WTC11 (cell line): ENCODE measurements at regions not wholly inside any gene's neighbourhood (a gene's known extent, or its start where the extent isn't known, plus 50 kb on each side); places are given as distances from the start of the nearest gene placed in this dataset.

Experiments used
- AFF4 ChIP-seq: sonication (generic); formaldehyde crosslinking; IDR thresholded peaks from 2 replicates; pipeline ENCODE4 v1.8.1; 2023; ENCODE audit warnings: mild to moderate bottlenecking, missing genetic modification reagents, borderline replicate concordance
- ATF2 ChIP-seq: sonication (generic); formaldehyde crosslinking; IDR thresholded peaks from 2 replicates; pipeline ENCODE4 v1.8.1; 2022; ENCODE audit warnings: low read depth, missing genetic modification reagents, borderline replicate concordance
- CREB1 ChIP-seq: sonication (generic); formaldehyde crosslinking; IDR thresholded peaks from 2 replicates; pipeline ENCODE4 v1.8.0; 2023; ENCODE audit warnings: mild to moderate bottlenecking, missing genetic modification reagents
- CREM ChIP-seq: sonication (generic); formaldehyde crosslinking; IDR thresholded peaks from 2 replicates; pipeline ENCODE4 v1.8.1; 2022; ENCODE audit warnings: mild to moderate bottlenecking, missing genetic modification reagents, moderate library complexity
- ETV6 ChIP-seq: sonication (generic); formaldehyde crosslinking; IDR thresholded peaks from 2 replicates; pipeline ENCODE4 v1.8.1; 2022; ENCODE audit warnings: mild to moderate bottlenecking, missing genetic modification reagents
- NFYB ChIP-seq: sonication (generic); formaldehyde crosslinking; conservative IDR thresholded peaks from 2 replicates; pipeline ENCODE4 v1.8.0; 2022; ENCODE audit warnings: low read depth, missing genetic modification reagents
- PRDM15 ChIP-seq: sonication (generic); formaldehyde crosslinking; IDR thresholded peaks from 2 replicates; pipeline ENCODE4 v1.8.0; 2022; ENCODE audit warnings: missing genetic modification reagents
- PRRX2 ChIP-seq: fragments of 250-450 bp; sonication (Bioruptor Pico); IDR thresholded peaks from 2 replicates; pipeline ENCODE4 v1.8.0; 2021; ENCODE audit warnings: mild to moderate bottlenecking
- ZNF263 ChIP-seq: sonication (generic); formaldehyde crosslinking; IDR thresholded peaks from 2 replicates; pipeline ENCODE4 v1.8.1; 2022; ENCODE audit warnings: low read depth, mild to moderate bottlenecking, moderate library complexity, missing genetic modification reagents
- ZNF416 ChIP-seq: fragments of 250-450 bp; sonication (Bioruptor Pico); IDR thresholded peaks from 2 replicates; pipeline ENCODE4 v1.9.0; 2021; ENCODE audit warnings: mild to moderate bottlenecking, inconsistent platforms
- TF ChIP-seq, protein P1 (sequence below): fragments of 200-600 bp; IDR thresholded peaks from 2 replicates; pipeline ENCODE4 v1.8.0; 2022; ENCODE audit warnings: antibody characterized with exemption
- TF ChIP-seq, protein P2 (sequence below): sonication (generic); formaldehyde crosslinking; IDR thresholded peaks from 2 replicates; pipeline ENCODE4 v1.8.0; 2022; ENCODE audit warnings: mild to moderate bottlenecking, missing genetic modification reagents

DNA sequence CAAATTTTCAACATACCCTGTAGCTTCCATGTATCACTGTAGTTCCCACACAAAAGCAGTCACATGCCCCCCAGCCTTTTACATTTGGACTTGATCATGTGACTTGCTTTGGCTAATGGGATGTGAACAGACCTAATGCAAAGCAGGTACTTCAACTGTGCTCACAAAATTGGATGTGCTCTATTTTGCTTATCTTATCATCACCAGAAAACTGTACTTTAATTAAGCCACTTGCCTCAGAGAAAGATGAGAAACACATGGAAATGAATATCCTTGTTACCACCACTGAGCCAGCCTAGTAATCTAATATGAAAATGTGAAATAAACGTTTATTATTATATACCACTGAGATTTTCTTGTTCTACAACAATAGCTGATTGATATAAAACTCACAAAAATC is 402.7 kb upstream of the HTR2C start:
- TF ChIP-seq, protein P1, sequence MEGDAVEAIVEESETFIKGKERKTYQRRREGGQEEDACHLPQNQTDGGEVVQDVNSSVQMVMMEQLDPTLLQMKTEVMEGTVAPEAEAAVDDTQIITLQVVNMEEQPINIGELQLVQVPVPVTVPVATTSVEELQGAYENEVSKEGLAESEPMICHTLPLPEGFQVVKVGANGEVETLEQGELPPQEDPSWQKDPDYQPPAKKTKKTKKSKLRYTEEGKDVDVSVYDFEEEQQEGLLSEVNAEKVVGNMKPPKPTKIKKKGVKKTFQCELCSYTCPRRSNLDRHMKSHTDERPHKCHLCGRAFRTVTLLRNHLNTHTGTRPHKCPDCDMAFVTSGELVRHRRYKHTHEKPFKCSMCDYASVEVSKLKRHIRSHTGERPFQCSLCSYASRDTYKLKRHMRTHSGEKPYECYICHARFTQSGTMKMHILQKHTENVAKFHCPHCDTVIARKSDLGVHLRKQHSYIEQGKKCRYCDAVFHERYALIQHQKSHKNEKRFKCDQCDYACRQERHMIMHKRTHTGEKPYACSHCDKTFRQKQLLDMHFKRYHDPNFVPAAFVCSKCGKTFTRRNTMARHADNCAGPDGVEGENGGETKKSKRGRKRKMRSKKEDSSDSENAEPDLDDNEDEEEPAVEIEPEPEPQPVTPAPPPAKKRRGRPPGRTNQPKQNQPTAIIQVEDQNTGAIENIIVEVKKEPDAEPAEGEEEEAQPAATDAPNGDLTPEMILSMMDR = no peak
- TF ChIP-seq, protein P2, sequence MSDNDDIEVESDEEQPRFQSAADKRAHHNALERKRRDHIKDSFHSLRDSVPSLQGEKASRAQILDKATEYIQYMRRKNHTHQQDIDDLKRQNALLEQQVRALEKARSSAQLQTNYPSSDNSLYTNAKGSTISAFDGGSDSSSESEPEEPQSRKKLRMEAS (CRISPR knock-in tag) = no peak
- no peak for TF ChIP-seq CREB1 (CRISPR knock-in tag)
- TF ChIP-seq ZNF416 = no peak
- no peak for TF ChIP-seq ATF2 (CRISPR knock-in tag)
- TF ChIP-seq ETV6 (CRISPR knock-in tag) = no peak
- TF ChIP-seq PRDM15 (CRISPR knock-in tag) = no peak
- no peak for TF ChIP-seq CREM (CRISPR knock-in tag)
- no peak for TF ChIP-seq ZNF263 (CRISPR knock-in tag)
- TF ChIP-seq AFF4 (CRISPR knock-in tag) = no peak
- no peak for TF ChIP-seq NFYB (CRISPR knock-in tag)
- no peak for TF ChIP-seq PRRX2 (CRISPR knock-in tag)
